Astrocyte of the cerebellum (primary cell): ENCODE measurements at regions not wholly inside any gene's neighbourhood (a gene's known extent, or its start where the extent isn't known, plus 50 kb on each side); places are given as distances from the start of the nearest gene placed in this dataset.
A peak's percentile ranks its signal among the peaks of the same experiment; 100 is the strongest.

Experiments used
- DNase-seq: peaks from one replicate; pipeline ENCODE4 v3.0.0-alpha.2; 2011; ENCODE audit warnings: low read depth
- H3K4me3 ChIP-seq: 2 replicates; pipeline ENCODE4 v1.5.1; 2011; ENCODE audit warnings: mild to moderate bottlenecking, low read depth, low read length, moderate library complexity
- CTCF ChIP-seq: IDR thresholded peaks from 2 replicates; pipeline ENCODE4 v1.5.1; 2012; ENCODE audit warnings: low read length, low read depth, moderate library complexity, mild to moderate bottlenecking; ENCODE audit errors: missing control alignments
- in situ Hi-C: cut with HindIII; loops from 2 replicates; pipeline ENCODE4 v1.10.0; 2017; ENCODE audit warnings: low sequenced_read_pairs

- in situ Hi-C loops, result no loop called here
- no peak overlapping the region for H3K4me3 ChIP-seq
- no peak for DNase-seq
- TF ChIP-seq CTCF, result no peak
Observed at GRCh38 chr4:44928785-44929184, 202.4 kb upstream of the GNPDA2 start.

- TF ChIP-seq CTCF, result peak; percentile 54
- peak; percentile 26 for DNase-seq
- in situ Hi-C loops, result no loop called here
- H3K4me3 ChIP-seq, result no peak overlapping the region
Observed at GRCh38 chr4:44927399-44928380, 201.3 kb upstream of the GNPDA2 start.

GRCh38 chr4:44916411-44916810 lies 190.1 kb upstream of the GNPDA2 start:
- no peak for TF ChIP-seq CTCF
- peak; percentile 8 for DNase-seq
- H3K4me3 ChIP-seq, result no peak overlapping the region
- in situ Hi-C loops, result no loop called here

- in situ Hi-C loops, result no loop called here
- no peak for DNase-seq
- H3K4me3 ChIP-seq, result no peak overlapping the region
- no peak for TF ChIP-seq CTCF
Observed at GRCh38 chr4:44914748-44915147, 188.4 kb upstream of the GNPDA2 start.

- no peak for DNase-seq
- TF ChIP-seq CTCF, result no peak
- no peak overlapping the region for H3K4me3 ChIP-seq
- in situ Hi-C loops, result no loop called here
Observed at GRCh38 chr4:44914223-44914622, 187.9 kb upstream of the GNPDA2 start.

- no peak for TF ChIP-seq CTCF
- in situ Hi-C loops, result no loop called here
- no peak overlapping the region for H3K4me3 ChIP-seq
- no peak for DNase-seq
Observed at GRCh38 chr4:44912980-44913379, 186.6 kb upstream of the GNPDA2 start.
